HUES6 (cell line): ENCODE measurements at regions not wholly inside any gene's neighbourhood (a gene's known extent, or its start where the extent isn't known, plus 50 kb on each side); places are given as distances from the start of the nearest gene placed in this dataset.
"Not testable (repeated sequence)": the region's sequence is repeated elsewhere in the genome, so short reads cannot be mapped to it uniquely, and the experiment has no call there.

ENCODE experiments used
- H3K27ac ChIP-seq: 2 replicates; pipeline ENCODE4 v1.7.0; 2013; ENCODE audit warnings: low read depth, mild to moderate bottlenecking, low read length, inconsistent platforms
- H3K27me3 ChIP-seq: 2 replicates; pipeline ENCODE4 v1.6.1; 2013; ENCODE audit warnings: low read length; ENCODE audit not compliant: control insufficient read depth, insufficient read depth
- H3K36me3 ChIP-seq: 2 replicates; pipeline ENCODE4 v1.6.1; 2013; ENCODE audit warnings: low read length; ENCODE audit not compliant: control insufficient read depth, insufficient read depth
- H3K4me1 ChIP-seq: 2 replicates; pipeline ENCODE4 v1.6.1; 2013; ENCODE audit warnings: low read length; ENCODE audit not compliant: control insufficient read depth, insufficient read depth
- H3K4me3 ChIP-seq: 2 replicates; pipeline ENCODE4 v1.5.1; 2013; ENCODE audit warnings: low read depth, low read length
- H3K9ac ChIP-seq: one replicate; pipeline ENCODE4 v1.6.1; 2013; ENCODE audit warnings: mild to moderate bottlenecking, low read length
- H3K9me3 ChIP-seq: 2 replicates; pipeline ENCODE4 v1.6.1; 2013; ENCODE audit warnings: low read depth, low read length; ENCODE audit not compliant: control insufficient read depth, insufficient read depth

DNA sequence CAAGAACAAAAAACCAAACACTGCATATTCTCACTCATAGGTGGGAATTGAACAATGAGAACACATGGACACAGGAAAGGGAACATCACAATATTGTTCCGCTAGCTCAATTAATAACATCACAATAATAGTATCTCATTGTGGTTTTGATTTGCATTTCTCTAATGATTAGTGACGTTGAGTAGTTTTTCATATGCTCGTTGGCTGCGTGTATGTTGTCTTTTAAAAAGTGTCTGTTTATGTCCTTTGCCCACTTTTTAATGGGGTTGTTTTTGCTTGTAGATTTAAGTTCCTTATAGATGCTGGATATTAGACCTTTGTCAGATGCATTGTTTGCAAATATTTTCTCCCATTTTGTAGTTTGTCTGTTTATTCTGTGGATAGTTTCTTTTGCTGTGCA is 312.9 kb downstream of the DOK5 start:
- not testable (repeated sequence) for H3K27ac ChIP-seq, H3K9ac ChIP-seq, H3K36me3 ChIP-seq, H3K27me3 ChIP-seq, H3K4me1 ChIP-seq, H3K9me3 ChIP-seq, H3K4me3 ChIP-seq

DNA sequence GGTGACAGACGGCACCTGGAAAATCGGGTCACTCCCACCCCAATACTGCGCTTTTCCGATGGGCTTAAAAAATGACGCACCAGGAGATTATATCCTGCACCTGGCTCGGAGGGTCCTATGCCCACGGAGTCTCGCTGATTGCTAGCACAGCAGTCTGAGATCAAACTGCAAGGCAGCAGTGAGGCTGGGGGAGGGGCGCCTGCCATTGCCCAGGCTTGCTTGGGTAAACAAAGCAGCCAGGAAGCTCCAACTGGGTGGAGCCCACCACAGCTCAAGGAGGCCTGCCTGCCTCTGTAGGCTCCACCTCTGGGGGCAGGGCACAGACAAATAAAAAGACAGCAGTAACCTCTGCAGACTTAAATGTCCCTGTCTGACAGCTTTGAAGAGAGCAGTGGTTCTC is 307.4 kb downstream of the DOK5 start:
- H3K4me1 ChIP-seq, H3K9me3 ChIP-seq, H3K36me3 ChIP-seq, H3K9ac ChIP-seq, H3K27me3 ChIP-seq, H3K4me3 ChIP-seq, H3K27ac ChIP-seq: not testable (repeated sequence)

- Histone ChIP-seq H3K9me3 (no peaks in the 10 kb centered on the region), H3K36me3 (no peaks in the 10 kb centered on the region), H3K4me1 (no peaks in the 10 kb centered on the region), H3K27me3 (no peaks in the 10 kb centered on the region), H3K27ac (no peak overlapping the region), H3K4me3 (no peak overlapping the region), H3K9ac (no peak overlapping the region)
Measured at GRCh38 chr20:54774426-54774825, 299.0 kb downstream of the DOK5 start.

DNA sequence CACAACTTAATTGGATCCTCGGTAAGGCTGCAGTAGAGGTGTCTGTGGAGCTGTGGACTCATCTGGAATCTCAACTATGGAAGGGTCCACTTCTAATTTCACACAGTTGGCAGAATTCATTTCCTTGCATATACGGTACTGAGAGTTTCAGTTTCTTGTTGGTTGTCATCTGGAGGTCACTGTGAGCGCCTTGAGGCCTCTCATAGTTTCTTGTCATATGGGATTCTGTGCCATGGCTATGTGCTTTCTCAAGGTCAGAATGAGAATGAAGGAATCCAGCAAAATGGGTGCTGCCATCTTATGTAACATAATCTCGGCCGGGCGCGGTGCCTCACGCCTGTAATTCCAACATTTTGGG is 298.2 kb downstream of the DOK5 start:
- Histone ChIP-seq H3K9ac (no peak overlapping the region), H3K9me3 (no peaks in the 10 kb centered on the region), H3K27me3 (no peaks in the 10 kb centered on the region), H3K4me1 (no peaks in the 10 kb centered on the region), H3K4me3 (no peak overlapping the region), H3K36me3 (no peaks in the 10 kb centered on the region), H3K27ac (no peak overlapping the region)

GRCh38 chr20:54772893-54773642 is 297.7 kb downstream of the DOK5 start:
- H3K36me3 ChIP-seq = no peaks in the 10 kb centered on the region
- H3K4me3 ChIP-seq = no peak overlapping the region
- no peak overlapping the region for H3K27ac ChIP-seq
- no peaks in the 10 kb centered on the region for H3K4me1 ChIP-seq
- H3K9ac ChIP-seq = no peak overlapping the region
- no peaks in the 10 kb centered on the region for H3K27me3 ChIP-seq
- no peaks in the 10 kb centered on the region for H3K9me3 ChIP-seq

DNA sequence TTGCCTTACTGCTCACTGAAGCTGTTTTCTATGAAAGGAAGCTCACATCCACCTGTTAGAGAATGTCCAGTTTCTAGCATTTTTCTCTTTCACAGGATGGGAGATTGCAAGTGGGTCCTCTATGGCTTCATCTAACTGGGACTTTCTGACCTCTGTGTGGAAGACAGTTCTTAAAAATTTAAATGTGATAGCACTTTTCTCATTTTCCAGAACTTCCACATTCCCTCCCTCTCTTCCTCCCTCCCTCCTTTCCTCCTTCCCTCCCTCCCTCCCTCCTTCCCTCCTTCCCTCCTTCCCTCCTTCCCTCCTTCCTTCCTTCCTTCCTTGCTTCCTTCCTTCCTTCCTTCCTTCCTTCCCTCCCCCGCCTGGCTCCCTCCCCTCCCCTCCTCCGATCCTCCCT is 291.1 kb downstream of the DOK5 start:
- Histone ChIP-seq H3K9ac (no peak overlapping the region), H3K4me1 (no peaks in the 10 kb centered on the region), H3K36me3 (no peaks in the 10 kb centered on the region), H3K9me3 (no peaks in the 10 kb centered on the region), H3K4me3 (no peak overlapping the region), H3K27ac (no peak overlapping the region), H3K27me3 (no peaks in the 10 kb centered on the region)

DNA sequence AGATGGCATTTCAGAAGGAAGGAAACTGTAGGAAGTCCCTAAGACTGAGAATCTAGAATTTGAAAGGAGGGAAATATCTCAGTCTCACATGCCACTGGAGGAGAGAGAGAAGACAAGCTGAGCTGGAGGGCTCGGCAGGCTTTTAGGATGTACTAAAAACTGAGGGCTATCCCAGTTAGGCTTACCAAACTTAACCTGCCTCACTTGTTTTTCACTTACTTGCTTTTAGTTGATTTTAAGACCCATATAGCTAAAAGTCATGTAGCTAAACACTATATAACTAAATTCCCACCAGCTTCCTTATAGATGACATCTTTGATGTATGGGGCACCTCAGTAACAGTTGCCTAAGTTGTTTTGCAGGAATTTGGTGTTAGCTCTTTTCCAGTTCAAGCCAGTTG is 288.0 kb downstream of the DOK5 start:
- H3K9me3 ChIP-seq = no peaks in the 10 kb centered on the region
- no peak overlapping the region for H3K27ac ChIP-seq
- H3K4me3 ChIP-seq = no peak overlapping the region
- no peaks in the 10 kb centered on the region for H3K27me3 ChIP-seq
- H3K36me3 ChIP-seq = no peaks in the 10 kb centered on the region
- H3K4me1 ChIP-seq = no peaks in the 10 kb centered on the region
- H3K9ac ChIP-seq = no peak overlapping the region

GRCh38 chr20:54759589-54759988 is 284.2 kb downstream of the DOK5 start:
- Histone ChIP-seq H3K9me3 (no peaks in the 10 kb centered on the region), H3K9ac (no peak overlapping the region), H3K4me3 (no peak overlapping the region), H3K36me3 (no peaks in the 10 kb centered on the region), H3K27me3 (no peaks in the 10 kb centered on the region), H3K4me1 (no peaks in the 10 kb centered on the region), H3K27ac (no peak overlapping the region)

DNA sequence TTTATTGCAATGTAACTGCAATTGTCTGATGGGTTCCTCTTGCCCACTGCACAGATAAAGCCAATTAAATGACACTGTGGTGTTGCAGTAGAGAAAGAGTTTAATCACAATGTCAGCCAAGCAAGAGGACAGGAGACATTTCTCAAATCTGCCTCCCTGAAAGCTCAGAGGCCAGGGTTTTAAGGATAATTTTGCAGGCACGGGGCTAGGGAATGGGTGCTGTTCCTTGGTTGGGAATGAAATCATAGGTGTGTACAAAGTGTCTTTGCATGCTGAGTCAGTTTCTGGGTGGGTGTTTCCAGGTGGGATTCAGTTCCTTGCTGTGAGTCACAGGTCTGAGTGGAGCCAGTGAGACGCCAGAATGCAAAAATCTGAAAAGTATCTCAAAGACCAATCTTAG is 271.4 kb downstream of the DOK5 start:
- Histone ChIP-seq H3K27ac (no peak overlapping the region), H3K9ac (no peak overlapping the region), H3K27me3 (no peaks in the 10 kb centered on the region), H3K4me1 (no peaks in the 10 kb centered on the region), H3K4me3 (no peak overlapping the region), H3K9me3 (peaks cover 10% of the 10 kb centered on the region; the same call in 1 of the 2 replicates), H3K36me3 (no peaks in the 10 kb centered on the region)

DNA sequence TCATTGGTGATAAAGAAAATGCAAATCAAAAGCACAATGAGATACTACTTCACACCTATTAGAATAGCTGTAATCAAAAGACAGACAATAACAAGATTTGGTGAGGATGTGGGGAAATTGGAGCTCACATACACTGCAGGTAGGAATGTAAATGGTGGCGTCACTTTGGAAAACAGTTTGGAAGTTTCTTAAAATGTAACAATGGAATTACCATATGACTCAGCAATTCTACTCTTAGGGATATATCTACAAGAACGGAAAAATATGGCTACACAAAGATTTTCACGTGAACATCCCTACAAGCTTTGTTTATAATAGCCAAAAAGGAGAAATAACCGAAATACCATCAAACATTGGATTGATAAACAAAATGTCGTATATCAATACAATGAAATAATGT is 270.4 kb downstream of the DOK5 start:
- Histone ChIP-seq H3K4me3 (no peak overlapping the region), H3K4me1 (no peaks in the 10 kb centered on the region), H3K27ac (no peak overlapping the region), H3K9me3 (peaks cover 10% of the 10 kb centered on the region; the same call in 1 of the 2 replicates), H3K9ac (no peak overlapping the region), H3K36me3 (no peaks in the 10 kb centered on the region), H3K27me3 (no peaks in the 10 kb centered on the region)

- Histone ChIP-seq H3K4me3 (no peak overlapping the region), H3K4me1 (no peaks in the 10 kb centered on the region), H3K9ac (no peak overlapping the region), H3K9me3 (peaks cover 10% of the 10 kb centered on the region; the same call in 1 of the 2 replicates), H3K27me3 (no peaks in the 10 kb centered on the region), H3K27ac (no peak overlapping the region), H3K36me3 (no peaks in the 10 kb centered on the region)
Measured at GRCh38 chr20:54744097-54744496, 268.7 kb downstream of the DOK5 start.

DNA sequence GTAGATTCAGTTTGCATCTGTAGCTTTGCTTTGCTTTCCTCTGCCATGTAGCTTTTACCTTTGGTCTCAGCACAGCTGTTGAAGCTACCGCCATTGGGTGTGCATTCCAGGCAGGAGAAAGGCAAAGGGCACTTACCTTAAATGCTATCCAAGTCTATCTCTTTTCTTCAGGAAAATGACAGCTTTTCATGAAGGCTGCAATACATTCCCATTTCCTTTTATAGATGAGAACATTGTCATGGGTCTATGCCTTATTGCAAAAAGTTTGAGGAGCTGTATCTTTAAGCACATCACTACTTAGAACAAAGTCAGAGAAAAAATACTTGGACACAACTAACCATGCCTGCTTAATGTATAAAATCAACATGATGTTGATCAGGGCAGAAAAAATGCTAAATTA is 266.8 kb downstream of the DOK5 start:
- no peaks in the 10 kb centered on the region for H3K36me3 ChIP-seq
- H3K27ac ChIP-seq = no peak overlapping the region
- 0 out of 2 replicates have a peak, but pooled peaks cover under 1% of the 10 kb centered on the region for H3K9me3 ChIP-seq
- H3K9ac ChIP-seq = no peak overlapping the region
- no peaks in the 10 kb centered on the region for H3K27me3 ChIP-seq
- no peak overlapping the region for H3K4me3 ChIP-seq
- H3K4me1 ChIP-seq = no peaks in the 10 kb centered on the region
